ENCODE measurements at regions not wholly inside any gene's neighbourhood (a gene's known extent, or its start where the extent isn't known, plus 50 kb on each side); places are given as distances from the start of the nearest gene placed in this dataset.

- Histone ChIP-seq H3K79me2 (replicated peaks; ENCODE audit: insufficient read depth, low read length) (no peaks in the 10 kb centered on the region), H3K4me2 (ENCODE audit: low read length) (no peak overlapping the region), H3F3A (ENCODE audit: insufficient read depth, low read length, poor library complexity, severe bottlenecking) (no peaks in the 10 kb centered on the region), H3K36me3 (ENCODE audit: insufficient read depth, low read length) (no peaks in the 10 kb centered on the region), H2AFZ (ENCODE audit: low read depth, low read length) (no peak overlapping the region), H3K4me3 (ENCODE audit: low read length) (no peak overlapping the region), H3K9me2 (ENCODE audit: insufficient read depth, low read length) (no peaks in the 10 kb centered on the region), H3K9ac (ENCODE audit: low read length) (no peak overlapping the region), H3K9me3 (ENCODE audit: low read length) (no peaks in the 10 kb centered on the region), H4K20me1 (ENCODE audit: insufficient read depth) (no peaks in the 10 kb centered on the region), H3K27ac (ENCODE audit: low read length) (no peak overlapping the region), H3K27me3 (ENCODE audit: insufficient read depth, low read depth, low read length) (no peaks in the 10 kb centered on the region)
- TF ChIP-seq POLR2AphosphoS5 (IDR thresholded peaks at IDR 0.05) (no peak), EP300 (conservative IDR thresholded peaks at IDR 0.05; ENCODE audit: poor library complexity, severe bottlenecking) (no peak), SMC3 (conservative IDR thresholded peaks at IDR 0.05; ENCODE audit: poor library complexity) (no peak), REST (IDR thresholded peaks at IDR 0.05; ENCODE audit: borderline replicate concordance) (no peak), TAF1 (IDR thresholded peaks at IDR 0.05; ENCODE audit: low read depth) (no peak), RAD21 (conservative IDR thresholded peaks at IDR 0.05) (no peak), MXI1 (conservative IDR thresholded peaks at IDR 0.05; ENCODE audit: poor library complexity, severe bottlenecking) (no peak), EZH2 (IDR thresholded peaks at IDR 0.05; ENCODE audit: borderline replicate concordance, insufficient read depth, low read length, poor library complexity, severe bottlenecking) (no peak)
- TF ChIP-seq, protein P1, sequence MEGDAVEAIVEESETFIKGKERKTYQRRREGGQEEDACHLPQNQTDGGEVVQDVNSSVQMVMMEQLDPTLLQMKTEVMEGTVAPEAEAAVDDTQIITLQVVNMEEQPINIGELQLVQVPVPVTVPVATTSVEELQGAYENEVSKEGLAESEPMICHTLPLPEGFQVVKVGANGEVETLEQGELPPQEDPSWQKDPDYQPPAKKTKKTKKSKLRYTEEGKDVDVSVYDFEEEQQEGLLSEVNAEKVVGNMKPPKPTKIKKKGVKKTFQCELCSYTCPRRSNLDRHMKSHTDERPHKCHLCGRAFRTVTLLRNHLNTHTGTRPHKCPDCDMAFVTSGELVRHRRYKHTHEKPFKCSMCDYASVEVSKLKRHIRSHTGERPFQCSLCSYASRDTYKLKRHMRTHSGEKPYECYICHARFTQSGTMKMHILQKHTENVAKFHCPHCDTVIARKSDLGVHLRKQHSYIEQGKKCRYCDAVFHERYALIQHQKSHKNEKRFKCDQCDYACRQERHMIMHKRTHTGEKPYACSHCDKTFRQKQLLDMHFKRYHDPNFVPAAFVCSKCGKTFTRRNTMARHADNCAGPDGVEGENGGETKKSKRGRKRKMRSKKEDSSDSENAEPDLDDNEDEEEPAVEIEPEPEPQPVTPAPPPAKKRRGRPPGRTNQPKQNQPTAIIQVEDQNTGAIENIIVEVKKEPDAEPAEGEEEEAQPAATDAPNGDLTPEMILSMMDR (IDR thresholded peaks at IDR 0.05; ENCODE audit: poor library complexity, severe bottlenecking) = no peak
Measured at GRCh38 chrY:12459965-12460364, 241.1 kb upstream of the USP9Y start.

DNA sequence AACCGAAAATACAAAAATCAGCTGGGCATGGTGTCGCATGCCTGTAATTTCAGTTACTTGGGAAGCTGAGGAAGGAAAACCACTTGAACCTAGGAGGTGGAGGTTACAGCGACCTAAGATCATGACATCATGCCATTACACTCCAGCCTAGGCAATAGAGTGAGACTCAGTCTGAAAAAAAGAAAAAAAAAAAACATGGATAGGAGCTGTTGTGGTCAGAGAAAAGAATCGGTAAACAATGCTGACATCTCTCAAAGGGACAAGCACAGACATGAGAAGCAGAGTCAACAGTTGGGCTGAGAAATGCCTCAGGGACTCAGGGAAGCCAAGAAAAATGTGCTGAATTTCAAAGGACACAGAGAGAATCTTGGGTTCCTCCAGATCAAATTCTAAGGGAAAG is 236.9 kb upstream of the USP9Y start:
- Histone ChIP-seq H3K9me3 (ENCODE audit: low read length) (no peaks in the 10 kb centered on the region), H3K36me3 (ENCODE audit: insufficient read depth, low read length) (no peaks in the 10 kb centered on the region), H3K9ac (ENCODE audit: low read length) (no peak overlapping the region), H3K4me3 (ENCODE audit: low read length) (no peak overlapping the region), H3F3A (ENCODE audit: insufficient read depth, low read length, poor library complexity, severe bottlenecking) (no peaks in the 10 kb centered on the region), H3K79me2 (replicated peaks; ENCODE audit: insufficient read depth, low read length) (no peaks in the 10 kb centered on the region), H3K4me2 (ENCODE audit: low read length) (no peak overlapping the region), H3K27me3 (ENCODE audit: insufficient read depth, low read depth, low read length) (no peaks in the 10 kb centered on the region), H4K20me1 (ENCODE audit: insufficient read depth) (no peaks in the 10 kb centered on the region), H3K9me2 (ENCODE audit: insufficient read depth, low read length) (no peaks in the 10 kb centered on the region), H3K27ac (ENCODE audit: low read length) (no peak overlapping the region), H2AFZ (ENCODE audit: low read depth, low read length) (no peak overlapping the region)
- TF ChIP-seq RAD21 (conservative IDR thresholded peaks at IDR 0.05) (no peak), EP300 (conservative IDR thresholded peaks at IDR 0.05; ENCODE audit: poor library complexity, severe bottlenecking) (no peak), EZH2 (IDR thresholded peaks at IDR 0.05; ENCODE audit: borderline replicate concordance, insufficient read depth, low read length, poor library complexity, severe bottlenecking) (no peak), SMC3 (conservative IDR thresholded peaks at IDR 0.05; ENCODE audit: poor library complexity) (no peak), POLR2AphosphoS5 (IDR thresholded peaks at IDR 0.05) (no peak), REST (IDR thresholded peaks at IDR 0.05; ENCODE audit: borderline replicate concordance) (no peak), TAF1 (IDR thresholded peaks at IDR 0.05; ENCODE audit: low read depth) (no peak)
- TF ChIP-seq, protein P1 (IDR thresholded peaks at IDR 0.05; ENCODE audit: poor library complexity, severe bottlenecking) = no peak
